GM19372 (cell line): ENCODE measurements at regions not wholly inside any gene's neighbourhood (a gene's known extent, or its start where the extent isn't known, plus 50 kb on each side); places are given as distances from the start of the nearest gene placed in this dataset.

Experiments
- ATAC-seq: cut with Tn5 transposase; IDR thresholded peaks from one replicate; pipeline ENCODE4 v1.9.1; 2021; ENCODE audit warnings: mild to moderate bottlenecking, low read depth, moderate library complexity; ENCODE audit not compliant: unreplicated experiment

DNA sequence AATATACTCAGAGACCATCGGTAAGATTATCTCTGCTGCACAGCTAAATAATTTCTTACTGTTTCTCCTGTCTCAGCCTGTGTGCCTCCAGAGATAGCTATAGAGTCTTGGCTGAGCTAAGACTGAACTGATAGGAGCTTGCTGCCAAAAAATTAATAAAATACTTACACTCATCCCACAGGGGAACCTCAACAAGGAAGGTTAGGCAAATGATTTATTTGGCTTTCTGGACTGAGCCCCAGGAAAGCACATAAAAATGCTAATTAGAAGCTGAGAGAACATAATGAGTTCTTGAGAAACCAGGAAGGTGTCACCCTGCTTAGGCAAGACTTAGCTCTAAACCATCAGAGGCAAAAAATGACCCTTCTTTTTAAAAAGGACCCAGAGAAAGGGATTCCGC, 534.5 kb downstream of the TNS3 start:
- no peak for ATAC-seq

- no peak for ATAC-seq
Measured at GRCh38 chr7:47046949-47047348, 535.0 kb downstream of the TNS3 start.

DNA sequence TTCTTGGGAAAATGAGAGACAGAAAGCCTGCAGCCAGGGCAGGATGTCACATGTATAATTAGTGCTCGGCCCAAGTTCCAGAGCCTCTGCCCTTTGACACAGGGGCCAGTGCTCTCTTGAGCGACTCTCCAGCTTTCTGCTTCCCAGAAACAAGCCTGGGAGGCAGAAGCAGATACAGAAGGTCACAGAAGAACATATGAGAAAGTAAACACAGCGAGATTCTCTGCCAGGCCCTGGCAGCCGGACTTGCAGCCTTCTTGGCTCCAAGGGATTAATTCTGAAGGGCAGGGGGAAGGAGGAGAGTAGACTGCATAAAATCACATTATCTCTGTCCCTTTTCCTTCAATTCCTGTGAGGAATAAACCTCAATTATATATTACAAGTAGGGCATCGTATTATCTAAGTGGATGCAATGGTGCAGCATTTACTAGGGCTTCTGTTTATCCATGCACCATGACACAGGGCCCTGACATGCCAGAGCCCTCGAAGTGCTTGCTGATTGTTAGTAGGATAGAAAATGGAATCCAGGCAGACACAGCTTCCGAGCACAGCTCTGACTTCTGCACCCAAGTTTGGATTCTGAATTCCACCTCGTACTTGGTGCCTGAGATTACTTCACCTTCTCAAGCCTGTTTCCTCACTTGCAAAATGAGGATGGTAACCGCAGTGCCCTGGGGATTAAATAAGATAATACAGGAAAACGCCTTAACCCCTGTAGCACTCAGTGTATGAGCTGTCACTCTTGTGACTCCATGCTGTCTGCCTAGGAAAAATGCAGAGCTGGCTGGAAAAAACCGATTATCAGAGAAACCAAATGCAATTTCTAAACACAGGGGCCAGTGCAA, 536.5 kb downstream of the TNS3 start:
- no peak for ATAC-seq

GRCh38 chr7:47044625-47045024, 537.3 kb downstream of the TNS3 start:
- ATAC-seq = no peak

DNA sequence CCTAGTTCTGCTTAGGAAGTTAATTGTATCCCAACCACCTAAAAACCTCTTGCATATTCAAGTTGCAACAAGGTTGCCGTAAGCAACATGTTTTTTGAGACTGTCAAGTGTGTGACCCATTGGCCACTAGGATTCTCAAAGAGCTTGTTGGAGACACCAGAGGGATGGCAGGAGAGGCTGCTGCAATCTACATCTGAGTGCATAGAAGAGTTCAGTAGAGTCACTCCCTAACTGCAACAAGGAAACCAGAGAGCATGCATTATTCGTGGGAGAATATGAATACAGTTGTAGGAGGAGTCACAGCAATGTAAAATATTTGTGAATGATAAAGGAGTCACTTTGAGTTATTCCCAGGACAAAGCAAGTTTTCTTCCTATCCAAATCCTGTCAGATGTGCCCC, 538.6 kb downstream of the TNS3 start:
- ATAC-seq = no peak

DNA sequence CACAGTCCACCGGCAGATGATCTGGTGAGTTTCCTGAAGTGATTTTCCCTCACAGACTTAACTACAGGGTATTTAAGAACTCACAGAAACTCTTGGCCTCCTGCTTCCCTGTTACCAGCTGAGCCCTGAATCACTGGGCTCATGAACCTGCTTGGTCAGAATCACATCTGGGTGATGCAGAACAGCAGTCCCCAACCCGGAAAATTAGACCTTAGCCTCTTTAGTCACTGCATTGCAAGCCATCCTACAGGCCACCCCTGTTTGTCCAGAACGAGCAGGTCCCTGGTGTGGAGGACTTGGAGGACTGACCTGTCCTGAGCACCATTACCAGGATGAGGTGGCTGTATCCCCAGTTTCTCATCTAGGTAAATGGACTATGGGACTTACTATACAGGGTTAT, 539.2 kb downstream of the TNS3 start:
- ATAC-seq = no peak

GRCh38 chr7:47040795-47041347, 541.0 kb downstream of the TNS3 start:
- no peak for ATAC-seq

- no peak for ATAC-seq
Measured at GRCh38 chr7:47039904-47040303, 542.0 kb downstream of the TNS3 start.

GRCh38 chr7:47039089-47039648, 542.7 kb downstream of the TNS3 start:
- no peak for ATAC-seq

GRCh38 chr7:47038621-47039020, 543.3 kb downstream of the TNS3 start:
- ATAC-seq = no peak

DNA sequence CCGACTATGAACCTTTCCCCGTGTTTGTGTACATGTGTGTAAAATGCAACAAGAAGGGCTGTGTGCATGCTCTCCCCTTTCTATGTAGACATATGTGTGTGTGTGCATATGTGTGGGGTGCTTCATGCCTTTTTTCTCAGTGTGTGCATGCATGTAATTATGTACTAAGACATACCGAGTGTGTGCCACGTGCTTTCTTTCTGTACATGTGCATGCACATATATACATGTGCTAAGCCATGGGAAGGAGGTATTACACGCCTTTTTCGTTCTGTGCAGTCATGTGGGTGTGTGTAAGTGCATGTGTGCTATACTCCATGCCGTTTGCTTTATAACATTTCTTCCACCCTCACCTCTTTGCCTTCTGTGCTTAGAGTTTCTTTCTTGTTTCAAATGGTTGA, 544.3 kb downstream of the TNS3 start:
- ATAC-seq = no peak

GRCh38 chr7:47036909-47037308, 545.0 kb downstream of the TNS3 start:
- no peak for ATAC-seq

DNA sequence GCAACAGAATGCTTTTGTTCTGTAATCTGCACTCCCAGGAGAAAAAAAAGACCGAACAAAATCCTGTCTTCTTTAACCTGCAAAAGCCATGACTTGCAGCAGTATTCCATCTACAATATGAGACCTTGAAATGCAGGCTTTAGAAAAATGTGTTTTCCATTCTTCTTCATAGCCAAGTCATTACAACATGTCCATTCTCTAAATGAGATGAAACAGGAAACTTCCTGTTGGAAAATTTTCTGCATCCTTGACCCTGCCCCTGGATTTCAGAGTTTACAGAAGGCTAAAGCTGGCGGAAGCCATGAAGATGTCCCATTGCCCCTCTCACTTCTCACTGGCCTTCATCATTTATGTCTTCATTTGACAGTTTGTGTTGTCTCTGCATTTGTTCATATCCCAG, 546.4 kb downstream of the TNS3 start:
- no peak for ATAC-seq

GRCh38 chr7:47034180-47034579, 547.7 kb downstream of the TNS3 start:
- ATAC-seq = no peak

GRCh38 chr7:47032536-47032908, 549.4 kb downstream of the TNS3 start:
- ATAC-seq = no peak

GRCh38 chr7:47031786-47032535, 550.0 kb downstream of the TNS3 start:
- ATAC-seq = no peak

DNA sequence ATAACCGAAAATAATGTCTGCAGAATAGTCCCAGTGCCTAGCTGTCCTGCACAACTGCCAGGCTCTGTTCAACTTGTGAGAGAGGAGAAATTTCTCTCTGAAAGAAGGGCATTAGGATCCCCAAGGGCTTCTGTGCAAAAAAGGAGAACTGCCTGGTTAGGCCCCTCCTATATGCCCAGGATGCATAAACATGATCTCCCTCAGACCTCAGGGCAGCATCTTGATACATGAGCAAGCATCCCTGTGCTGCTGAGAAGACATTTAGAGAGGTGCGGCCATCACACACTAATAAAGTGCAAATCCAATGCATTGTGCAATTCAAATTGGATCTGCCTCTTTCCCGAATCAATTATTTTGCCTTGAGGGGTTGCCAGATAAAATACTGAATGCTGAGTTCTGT, 553.6 kb downstream of the TNS3 start:
- ATAC-seq = no peak

GRCh38 chr7:47027695-47028240, 554.1 kb downstream of the TNS3 start:
- no peak for ATAC-seq

GRCh38 chr7:47026780-47027361, 555.0 kb downstream of the TNS3 start:
- ATAC-seq = no peak

GRCh38 chr7:47024991-47025390, 556.9 kb downstream of the TNS3 start:
- no peak for ATAC-seq

DNA sequence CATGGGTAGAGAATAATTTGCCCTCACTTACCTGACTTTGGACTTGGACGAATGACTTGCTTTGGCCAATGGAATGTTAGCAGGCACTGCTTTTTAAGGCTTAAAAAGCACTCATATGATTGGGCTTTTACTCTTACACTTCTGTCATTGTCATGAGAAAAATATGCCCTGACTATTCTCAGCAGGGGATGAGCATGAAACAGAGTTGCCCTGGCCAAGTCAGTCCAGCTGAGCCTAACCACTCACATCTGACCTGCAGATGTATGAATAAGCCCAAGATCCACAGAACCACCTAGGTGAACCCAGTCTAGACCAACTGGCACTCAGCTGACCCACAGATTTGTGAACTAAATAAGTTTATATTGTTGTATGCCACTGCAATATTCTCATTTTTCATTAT, 573.5 kb downstream of the TNS3 start:
- ATAC-seq = no peak
